ENCODE measurements at regions not wholly inside any gene's neighbourhood (a gene's known extent, or its start where the extent isn't known, plus 50 kb on each side); places are given as distances from the start of the nearest gene placed in this dataset.

- 0% methylated on average over 7 of the region's 7 CpGs for WGBS (ENCODE audit: insufficient coverage, low coverage, missing lambda C conversion rate)
- H3K36me3 ChIP-seq (ENCODE audit: control insufficient read depth, insufficient read depth, low read length), result no peaks in the 10 kb centered on the region
- H4K20me1 ChIP-seq (replicated peaks; ENCODE audit: control insufficient read depth, insufficient read depth, low read length), result no peaks in the 10 kb centered on the region; the same call in 1 of the 2 replicates
- no peak overlapping the region for H3K9ac ChIP-seq (ENCODE audit: insufficient read depth in 1 of 2, low read depth in 2 of 2, low read length in 2 of 2)
- H3K79me2 ChIP-seq (ENCODE audit: control insufficient read depth, insufficient read depth, low read length), result no peaks in the 10 kb centered on the region
- no TSS peak for BruUV-seq (replicated peaks)
- H3K4me2 ChIP-seq (ENCODE audit: insufficient read depth, low read length), result no peak overlapping the region
- no peak overlapping the region for H3K4me3 ChIP-seq
- no peak for TF ChIP-seq ZNF408 (CRISPR knock-in tag; IDR thresholded peaks at IDR 0.05; ENCODE audit: low read depth)
- no peak for TF ChIP-seq ZSCAN32 (CRISPR knock-in tag; IDR thresholded peaks at IDR 0.05)
- no peaks in the 10 kb centered on the region for H3K4me1 ChIP-seq (replicated peaks in 1 of 2; ENCODE audit: control insufficient read depth in 2 of 2, insufficient read depth in 2 of 2, low read length in 2 of 2)
- no peak for DNase-seq (ENCODE audit: extremely low read depth in 1 of 4, low spot score in 3 of 4)
- no peak for ATAC-seq
- H3K27ac ChIP-seq (ENCODE audit: extremely low read depth, low read depth, low read length), result no peak overlapping the region
- no peaks in the 10 kb centered on the region for H3K9me1 ChIP-seq (ENCODE audit: control insufficient read depth, insufficient read depth, low read length)
- intact Hi-C loops (cut with micrococcal nuclease), result no loop called here
- H2AFZ ChIP-seq (ENCODE audit: low read depth, low read length), result no peak overlapping the region
- H3K27me3 ChIP-seq (ENCODE audit: control insufficient read depth in 2 of 2, insufficient read depth in 2 of 2, low read length in 2 of 2), result peaks cover under 1 to 13% of the 10 kb centered on the region in 2 experiments; a peak in 4 of 5 replicates
- FAIRE-seq, result no peak
- ChIA-PET POLR2A (interaction anchor here (0.6 to 1.1 kb wide), 2 partner anchors 23 to 408 kb away, joined by 3 to 4 read pairs; no protein-coding TSS in a partner anchor), CTCF (ENCODE audit: low intra/inter-chr PET ratio) (interaction anchor here (0.6 kb wide), 1 partner anchor 242 kb away, joined by 4 read pairs; no protein-coding TSS in a partner anchor)
- in situ Hi-C loops (cut with MboI), result no loop called here
- H3K9me3 ChIP-seq (replicated peaks; ENCODE audit: control insufficient read depth, insufficient read depth, low read depth, low read length), result no peaks in the 10 kb centered on the region
Observed at GRCh38 chr1:87196110-87196827, 132.4 kb upstream of the LMO4 start.

DNA sequence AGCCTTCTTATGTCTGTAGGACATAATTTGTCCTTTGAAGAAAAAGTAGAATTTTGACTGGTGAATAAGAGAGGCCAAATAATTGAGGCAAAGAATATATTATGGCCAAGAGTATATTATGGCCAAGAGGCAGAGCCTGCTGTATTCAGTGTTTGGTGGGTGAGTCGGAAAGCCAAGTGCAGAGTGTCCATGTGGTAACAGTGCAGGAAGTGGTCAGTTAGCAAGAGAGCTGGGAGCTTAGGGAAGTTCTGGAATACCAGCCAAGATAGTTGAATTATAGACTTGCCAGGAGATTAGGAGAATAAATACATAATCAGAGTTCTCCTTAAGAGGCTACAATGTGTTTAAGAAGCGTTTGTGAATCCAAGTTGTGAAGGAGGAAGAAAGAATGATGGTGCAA is 131.5 kb upstream of the LMO4 start:
- no peak overlapping the region for H3K4me3 ChIP-seq
- H3K4me2 ChIP-seq (ENCODE audit: insufficient read depth, low read length), result no peak overlapping the region
- ATAC-seq (no peak), FAIRE-seq (no peak), DNase-seq (ENCODE audit: extremely low read depth in 1 of 4, low spot score in 3 of 4) (no peak)
- no peaks in the 10 kb centered on the region; the same call in 1 of the 2 replicates for H4K20me1 ChIP-seq (replicated peaks; ENCODE audit: control insufficient read depth, insufficient read depth, low read length)
- intact Hi-C loops (cut with micrococcal nuclease), result no loop called here
- 0% methylated on average over 2 of the region's 2 CpGs for WGBS (ENCODE audit: insufficient coverage, low coverage, missing lambda C conversion rate)
- ChIA-PET POLR2A (interaction anchor here (1.1 to 1.2 kb wide), 2 partner anchors 8 to 37 kb away, joined by 3 to 4 read pairs; no protein-coding TSS in a partner anchor), CTCF (ENCODE audit: low intra/inter-chr PET ratio) (interaction anchor here (0.6 kb wide), 1 partner anchor 241 kb away, joined by 4 read pairs; no protein-coding TSS in a partner anchor)
- H2AFZ ChIP-seq (ENCODE audit: low read depth, low read length), result no peak overlapping the region
- no peaks in the 10 kb centered on the region for H3K9me1 ChIP-seq (ENCODE audit: control insufficient read depth, insufficient read depth, low read length)
- BruUV-seq (replicated peaks), result no TSS peak
- no peaks in the 10 kb centered on the region for H3K79me2 ChIP-seq (ENCODE audit: control insufficient read depth, insufficient read depth, low read length)
- H3K27me3 ChIP-seq (ENCODE audit: control insufficient read depth in 2 of 2, insufficient read depth in 2 of 2, low read length in 2 of 2), result peaks cover 7 to 21% of the 10 kb centered on the region in 2 experiments; a peak in 4 of 5 replicates
- H3K27ac ChIP-seq (ENCODE audit: extremely low read depth, low read depth, low read length), result no peak overlapping the region
- in situ Hi-C loops (cut with MboI), result no loop called here
- H3K4me1 ChIP-seq (replicated peaks in 1 of 2; ENCODE audit: control insufficient read depth in 2 of 2, insufficient read depth in 2 of 2, low read length in 2 of 2), result no peaks in the 10 kb centered on the region
- no peaks in the 10 kb centered on the region for H3K9me3 ChIP-seq (replicated peaks; ENCODE audit: control insufficient read depth, insufficient read depth, low read depth, low read length)
- H3K36me3 ChIP-seq (ENCODE audit: control insufficient read depth, insufficient read depth, low read length), result no peaks in the 10 kb centered on the region
- H3K9ac ChIP-seq (ENCODE audit: insufficient read depth in 1 of 2, low read depth in 2 of 2, low read length in 2 of 2), result no peak overlapping the region
- TF ChIP-seq ZNF436 (CRISPR knock-in tag; IDR thresholded peaks at IDR 0.05) (no peak), TCFL5 (CRISPR knock-in tag; conservative IDR thresholded peaks at IDR 0.05) (no peak), POU5F1 (IDR thresholded peaks at IDR 0.05; ENCODE audit: borderline replicate concordance, low read depth, low read length, partially characterized antibody) (no peak), BRD4 (IDR thresholded peaks at IDR 0.05) (no peak)
- TF ChIP-seq, protein P1, sequence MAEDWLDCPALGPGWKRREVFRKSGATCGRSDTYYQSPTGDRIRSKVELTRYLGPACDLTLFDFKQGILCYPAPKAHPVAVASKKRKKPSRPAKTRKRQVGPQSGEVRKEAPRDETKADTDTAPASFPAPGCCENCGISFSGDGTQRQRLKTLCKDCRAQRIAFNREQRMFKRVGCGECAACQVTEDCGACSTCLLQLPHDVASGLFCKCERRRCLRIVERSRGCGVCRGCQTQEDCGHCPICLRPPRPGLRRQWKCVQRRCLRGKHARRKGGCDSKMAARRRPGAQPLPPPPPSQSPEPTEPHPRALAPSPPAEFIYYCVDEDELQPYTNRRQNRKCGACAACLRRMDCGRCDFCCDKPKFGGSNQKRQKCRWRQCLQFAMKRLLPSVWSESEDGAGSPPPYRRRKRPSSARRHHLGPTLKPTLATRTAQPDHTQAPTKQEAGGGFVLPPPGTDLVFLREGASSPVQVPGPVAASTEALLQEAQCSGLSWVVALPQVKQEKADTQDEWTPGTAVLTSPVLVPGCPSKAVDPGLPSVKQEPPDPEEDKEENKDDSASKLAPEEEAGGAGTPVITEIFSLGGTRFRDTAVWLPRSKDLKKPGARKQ (CRISPR knock-in tag; IDR thresholded peaks at IDR 0.05), result no peak
- TF ChIP-seq, protein P2, sequence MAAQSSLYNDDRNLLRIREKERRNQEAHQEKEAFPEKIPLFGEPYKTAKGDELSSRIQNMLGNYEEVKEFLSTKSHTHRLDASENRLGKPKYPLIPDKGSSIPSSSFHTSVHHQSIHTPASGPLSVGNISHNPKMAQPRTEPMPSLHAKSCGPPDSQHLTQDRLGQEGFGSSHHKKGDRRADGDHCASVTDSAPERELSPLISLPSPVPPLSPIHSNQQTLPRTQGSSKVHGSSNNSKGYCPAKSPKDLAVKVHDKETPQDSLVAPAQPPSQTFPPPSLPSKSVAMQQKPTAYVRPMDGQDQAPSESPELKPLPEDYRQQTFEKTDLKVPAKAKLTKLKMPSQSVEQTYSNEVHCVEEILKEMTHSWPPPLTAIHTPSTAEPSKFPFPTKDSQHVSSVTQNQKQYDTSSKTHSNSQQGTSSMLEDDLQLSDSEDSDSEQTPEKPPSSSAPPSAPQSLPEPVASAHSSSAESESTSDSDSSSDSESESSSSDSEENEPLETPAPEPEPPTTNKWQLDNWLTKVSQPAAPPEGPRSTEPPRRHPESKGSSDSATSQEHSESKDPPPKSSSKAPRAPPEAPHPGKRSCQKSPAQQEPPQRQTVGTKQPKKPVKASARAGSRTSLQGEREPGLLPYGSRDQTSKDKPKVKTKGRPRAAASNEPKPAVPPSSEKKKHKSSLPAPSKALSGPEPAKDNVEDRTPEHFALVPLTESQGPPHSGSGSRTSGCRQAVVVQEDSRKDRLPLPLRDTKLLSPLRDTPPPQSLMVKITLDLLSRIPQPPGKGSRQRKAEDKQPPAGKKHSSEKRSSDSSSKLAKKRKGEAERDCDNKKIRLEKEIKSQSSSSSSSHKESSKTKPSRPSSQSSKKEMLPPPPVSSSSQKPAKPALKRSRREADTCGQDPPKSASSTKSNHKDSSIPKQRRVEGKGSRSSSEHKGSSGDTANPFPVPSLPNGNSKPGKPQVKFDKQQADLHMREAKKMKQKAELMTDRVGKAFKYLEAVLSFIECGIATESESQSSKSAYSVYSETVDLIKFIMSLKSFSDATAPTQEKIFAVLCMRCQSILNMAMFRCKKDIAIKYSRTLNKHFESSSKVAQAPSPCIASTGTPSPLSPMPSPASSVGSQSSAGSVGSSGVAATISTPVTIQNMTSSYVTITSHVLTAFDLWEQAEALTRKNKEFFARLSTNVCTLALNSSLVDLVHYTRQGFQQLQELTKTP (IDR thresholded peaks at IDR 0.05; ENCODE audit: low read depth in 1 of 2, partially characterized antibody in 2 of 2), result no peak
